ENCODE measurements at regions not wholly inside any gene's neighbourhood (a gene's known extent, or its start where the extent isn't known, plus 50 kb on each side); places are given as distances from the start of the nearest gene placed in this dataset.

GRCh38 chr3:168427835-168428475 is 332.2 kb upstream of the GOLIM4 start:
- no peak overlapping the region for H3K9ac ChIP-seq (ENCODE audit: insufficient read length)
- H3K9me3 ChIP-seq (ENCODE audit: low read depth, low read length) = no peaks in the 10 kb centered on the region
- no peaks in the 10 kb centered on the region for H3K36me3 ChIP-seq (ENCODE audit: insufficient read depth, low read length)
- TF ChIP-seq POLR2AphosphoS5 (IDR thresholded peaks at IDR 0.05; ENCODE audit: borderline replicate concordance, low read depth, low read length) (no peak), FOXP2 (optimal IDR thresholded peaks at IDR 0.05; ENCODE audit: control extremely low read depth, extremely low read length, insufficient read depth) (no peak), EZH2 (IDR thresholded peaks at IDR 0.05) (no peak)
- H3K27ac ChIP-seq = no peak overlapping the region
- no peak for DNase-seq (ENCODE audit: low read depth, low spot score)
- no peak overlapping the region for H3K4me3 ChIP-seq

GRCh38 chr3:168427156-168427555 is 331.4 kb upstream of the GOLIM4 start:
- H3K9me3 ChIP-seq (ENCODE audit: low read depth, low read length) = no peaks in the 10 kb centered on the region
- no peak for DNase-seq (ENCODE audit: low read depth, low spot score)

DNA sequence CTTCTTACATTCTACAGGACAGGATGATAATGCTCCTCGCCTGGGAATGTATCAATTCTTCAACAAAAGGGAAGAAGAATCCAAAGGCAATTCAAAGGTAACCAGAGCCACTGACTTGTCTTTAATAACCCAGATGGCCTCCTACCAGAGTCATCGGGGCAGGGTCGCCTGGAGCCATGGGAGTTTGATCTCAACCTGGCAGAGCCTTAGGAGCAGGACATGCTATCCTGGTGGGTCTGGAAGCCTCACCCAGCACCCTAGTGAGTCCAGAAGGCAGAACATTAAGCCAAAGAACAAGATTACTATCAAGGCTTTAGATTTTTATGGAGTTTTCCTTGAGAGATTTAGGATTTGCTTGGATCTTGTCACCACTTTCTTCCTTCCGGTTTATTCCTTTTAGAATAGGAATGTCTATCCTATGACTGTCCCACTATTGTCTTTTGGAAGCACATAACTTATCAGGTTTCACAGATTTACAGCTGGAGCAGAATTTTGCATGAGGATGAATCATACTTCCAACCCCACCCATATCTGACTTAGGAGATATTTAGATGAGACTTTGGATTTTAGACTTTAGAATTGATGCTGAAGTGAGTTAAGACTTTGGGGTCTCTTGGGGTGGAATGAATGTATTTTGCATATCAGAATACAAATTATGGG is 330.3 kb upstream of the GOLIM4 start:
- no peak for DNase-seq (ENCODE audit: low read depth, low spot score)
- Histone ChIP-seq H3K9me3 (ENCODE audit: low read depth, low read length) (no peaks in the 10 kb centered on the region), H3K36me3 (ENCODE audit: insufficient read depth, low read length) (no peaks in the 10 kb centered on the region), H3K27ac (no peak overlapping the region), H3K9ac (ENCODE audit: insufficient read length) (no peak overlapping the region), H3K4me3 (no peak overlapping the region)
- TF ChIP-seq EZH2 (IDR thresholded peaks at IDR 0.05) = no peak
- TF ChIP-seq FOXP2 (optimal IDR thresholded peaks at IDR 0.05; ENCODE audit: control extremely low read depth, extremely low read length, insufficient read depth) = no peak
- no peak for TF ChIP-seq POLR2AphosphoS5 (IDR thresholded peaks at IDR 0.05; ENCODE audit: borderline replicate concordance, low read depth, low read length)

More at GRCh38 chr3:168427156-168427555, 331.4 kb upstream of the GOLIM4 start:
- Histone ChIP-seq H3K9ac (ENCODE audit: insufficient read length) (no peak overlapping the region), H3K36me3 (ENCODE audit: insufficient read depth, low read length) (no peaks in the 10 kb centered on the region), H3K4me3 (no peak overlapping the region), H3K27ac (no peak overlapping the region)
- TF ChIP-seq FOXP2 (optimal IDR thresholded peaks at IDR 0.05; ENCODE audit: control extremely low read depth, extremely low read length, insufficient read depth) (no peak), POLR2AphosphoS5 (IDR thresholded peaks at IDR 0.05; ENCODE audit: borderline replicate concordance, low read depth, low read length) (no peak), EZH2 (IDR thresholded peaks at IDR 0.05) (no peak)

DNA sequence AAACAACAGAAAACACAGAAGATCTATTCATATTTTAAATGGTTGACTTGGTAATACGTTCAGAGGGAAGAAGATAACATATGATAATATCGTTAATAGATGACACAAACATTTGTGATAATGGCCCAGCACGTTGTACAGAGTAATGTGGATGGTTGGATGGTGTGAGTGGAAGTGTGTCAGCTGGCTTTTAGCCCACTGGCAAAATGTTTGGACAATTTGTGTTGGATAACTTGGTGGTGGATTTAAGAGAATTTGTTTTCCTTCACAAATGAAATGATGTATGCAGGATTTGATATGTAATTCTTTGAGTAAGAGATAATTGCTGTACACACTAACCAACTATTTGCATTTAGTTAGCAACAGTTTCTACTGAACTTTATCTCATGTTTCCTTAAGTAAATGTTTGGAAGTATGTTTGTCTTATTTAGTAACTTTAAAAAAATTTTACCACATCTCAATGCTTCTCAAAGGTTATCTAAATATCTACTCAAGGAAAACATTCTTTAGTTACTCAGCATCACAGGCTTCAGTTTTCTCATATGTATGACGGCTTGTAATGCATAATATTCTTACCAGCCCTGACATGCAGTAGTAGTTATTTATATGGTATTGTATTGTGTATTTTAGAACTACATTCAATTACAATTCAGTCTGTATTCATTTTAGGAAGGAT is 328.5 kb upstream of the GOLIM4 start:
- DNase-seq (ENCODE audit: low read depth, low spot score) = no peak
- no peaks in the 10 kb centered on the region for H3K36me3 ChIP-seq (ENCODE audit: insufficient read depth, low read length)
- H3K9ac ChIP-seq (ENCODE audit: insufficient read length) = no peak overlapping the region
- no peak overlapping the region for H3K4me3 ChIP-seq
- no peaks in the 10 kb centered on the region for H3K9me3 ChIP-seq (ENCODE audit: low read depth, low read length)
- TF ChIP-seq POLR2AphosphoS5 (IDR thresholded peaks at IDR 0.05; ENCODE audit: borderline replicate concordance, low read depth, low read length) (no peak), EZH2 (IDR thresholded peaks at IDR 0.05) (no peak), FOXP2 (optimal IDR thresholded peaks at IDR 0.05; ENCODE audit: control extremely low read depth, extremely low read length, insufficient read depth) (no peak)
- no peak overlapping the region for H3K27ac ChIP-seq

- no peaks in the 10 kb centered on the region for H3K9me3 ChIP-seq (ENCODE audit: low read depth, low read length)
- H3K36me3 ChIP-seq (ENCODE audit: insufficient read depth, low read length) = no peaks in the 10 kb centered on the region
- DNase-seq (ENCODE audit: low read depth, low spot score) = no peak
- H3K4me3 ChIP-seq = no peak overlapping the region
- H3K9ac ChIP-seq (ENCODE audit: insufficient read length) = no peak overlapping the region
- H3K27ac ChIP-seq = no peak overlapping the region
- TF ChIP-seq POLR2AphosphoS5 (IDR thresholded peaks at IDR 0.05; ENCODE audit: borderline replicate concordance, low read depth, low read length) (no peak), EZH2 (IDR thresholded peaks at IDR 0.05) (no peak), FOXP2 (optimal IDR thresholded peaks at IDR 0.05; ENCODE audit: control extremely low read depth, extremely low read length, insufficient read depth) (no peak)
These were observed 327.1 kb upstream of the GOLIM4 start for GRCh38 chr3:168422843-168423242.

DNA sequence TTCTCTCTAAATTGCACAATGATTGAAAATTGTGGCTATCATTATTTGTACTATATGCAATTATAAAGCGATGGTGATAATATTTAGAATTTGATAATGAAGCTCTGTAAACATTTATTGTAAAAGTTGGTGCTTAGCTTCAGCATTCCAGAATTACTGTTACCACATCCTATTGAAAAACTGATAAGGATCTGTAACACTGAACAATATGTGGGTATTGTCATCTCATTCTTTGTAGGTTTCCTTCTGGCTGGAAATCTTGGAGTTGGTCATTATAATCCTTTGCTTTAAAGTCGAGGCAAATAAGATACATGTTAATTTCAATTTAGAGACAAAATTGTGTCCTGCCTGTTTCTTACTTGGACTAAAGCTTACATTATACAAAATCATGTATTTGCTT is 323.4 kb upstream of the GOLIM4 start:
- Histone ChIP-seq H3K9ac (ENCODE audit: insufficient read length) (no peak overlapping the region), H3K36me3 (ENCODE audit: insufficient read depth, low read length) (no peaks in the 10 kb centered on the region), H3K4me3 (no peak overlapping the region), H3K9me3 (ENCODE audit: low read depth, low read length) (no peaks in the 10 kb centered on the region), H3K27ac (no peak overlapping the region)
- TF ChIP-seq EZH2 (IDR thresholded peaks at IDR 0.05) (no peak), FOXP2 (optimal IDR thresholded peaks at IDR 0.05; ENCODE audit: control extremely low read depth, extremely low read length, insufficient read depth) (no peak), POLR2AphosphoS5 (IDR thresholded peaks at IDR 0.05; ENCODE audit: borderline replicate concordance, low read depth, low read length) (no peak)
- no peak for DNase-seq (ENCODE audit: low read depth, low spot score)

DNA sequence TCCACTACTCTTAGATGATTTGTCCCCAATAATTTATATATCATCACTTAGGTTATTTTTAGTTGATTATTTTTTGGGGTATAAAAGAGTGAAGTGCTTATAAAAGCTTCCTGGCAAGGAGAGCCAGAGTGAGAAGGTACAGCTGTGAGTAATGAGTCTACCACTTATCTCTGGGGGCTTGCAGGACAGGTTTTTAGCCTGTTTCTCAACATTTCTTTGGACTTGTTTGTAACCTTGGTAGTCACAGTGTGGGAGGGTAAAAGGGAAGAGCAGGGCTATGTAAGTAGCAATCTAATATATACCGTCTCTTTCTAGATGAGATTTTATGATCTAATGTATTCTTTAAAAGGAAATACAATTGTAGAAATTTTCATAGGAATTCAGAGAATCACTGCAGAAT is 321.3 kb upstream of the GOLIM4 start:
- DNase-seq (ENCODE audit: low read depth, low spot score) = no peak
- no peak for TF ChIP-seq FOXP2 (optimal IDR thresholded peaks at IDR 0.05; ENCODE audit: control extremely low read depth, extremely low read length, insufficient read depth)
- TF ChIP-seq POLR2AphosphoS5 (IDR thresholded peaks at IDR 0.05; ENCODE audit: borderline replicate concordance, low read depth, low read length) = no peak
- no peak for TF ChIP-seq EZH2 (IDR thresholded peaks at IDR 0.05)
- Histone ChIP-seq H3K4me3 (no peak overlapping the region), H3K9me3 (ENCODE audit: low read depth, low read length) (no peaks in the 10 kb centered on the region), H3K9ac (ENCODE audit: insufficient read length) (no peak overlapping the region), H3K27ac (no peak overlapping the region), H3K36me3 (ENCODE audit: insufficient read depth, low read length) (no peaks in the 10 kb centered on the region)

GRCh38 chr3:168416446-168416845 is 320.7 kb upstream of the GOLIM4 start:
- H3K9ac ChIP-seq (ENCODE audit: insufficient read length) = no peak overlapping the region
- H3K4me3 ChIP-seq = no peak overlapping the region
- no peaks in the 10 kb centered on the region for H3K36me3 ChIP-seq (ENCODE audit: insufficient read depth, low read length)
- TF ChIP-seq POLR2AphosphoS5 (IDR thresholded peaks at IDR 0.05; ENCODE audit: borderline replicate concordance, low read depth, low read length) (no peak), FOXP2 (optimal IDR thresholded peaks at IDR 0.05; ENCODE audit: control extremely low read depth, extremely low read length, insufficient read depth) (no peak)
- H3K27ac ChIP-seq = no peak overlapping the region
- H3K9me3 ChIP-seq (ENCODE audit: low read depth, low read length) = no peaks in the 10 kb centered on the region
- DNase-seq (ENCODE audit: low read depth, low spot score) = no peak
